OCI-LY3 (cell line): ENCODE measurements at regions not wholly inside any gene's neighbourhood (a gene's known extent, or its start where the extent isn't known, plus 50 kb on each side); places are given as distances from the start of the nearest gene placed in this dataset.

Experiments
- EZH2phosphoT487 ChIP-seq: fragments of 200-600 bp; shearing (Covaris generic); IDR thresholded peaks from 2 replicates; pipeline ENCODE4 v1.6.1; 2018; ENCODE audit warnings: antibody characterized with exemption, mixed run types, low read depth
- TF ChIP-seq, protein P1 (sequence below): fragments of 200-600, 300-600 bp; sonication (generic); IDR thresholded peaks from 2 replicates; pipeline ENCODE4 v1.5.1; 2014; ENCODE audit warnings: antibody characterized with exemption, low read length, low read depth

DNA sequence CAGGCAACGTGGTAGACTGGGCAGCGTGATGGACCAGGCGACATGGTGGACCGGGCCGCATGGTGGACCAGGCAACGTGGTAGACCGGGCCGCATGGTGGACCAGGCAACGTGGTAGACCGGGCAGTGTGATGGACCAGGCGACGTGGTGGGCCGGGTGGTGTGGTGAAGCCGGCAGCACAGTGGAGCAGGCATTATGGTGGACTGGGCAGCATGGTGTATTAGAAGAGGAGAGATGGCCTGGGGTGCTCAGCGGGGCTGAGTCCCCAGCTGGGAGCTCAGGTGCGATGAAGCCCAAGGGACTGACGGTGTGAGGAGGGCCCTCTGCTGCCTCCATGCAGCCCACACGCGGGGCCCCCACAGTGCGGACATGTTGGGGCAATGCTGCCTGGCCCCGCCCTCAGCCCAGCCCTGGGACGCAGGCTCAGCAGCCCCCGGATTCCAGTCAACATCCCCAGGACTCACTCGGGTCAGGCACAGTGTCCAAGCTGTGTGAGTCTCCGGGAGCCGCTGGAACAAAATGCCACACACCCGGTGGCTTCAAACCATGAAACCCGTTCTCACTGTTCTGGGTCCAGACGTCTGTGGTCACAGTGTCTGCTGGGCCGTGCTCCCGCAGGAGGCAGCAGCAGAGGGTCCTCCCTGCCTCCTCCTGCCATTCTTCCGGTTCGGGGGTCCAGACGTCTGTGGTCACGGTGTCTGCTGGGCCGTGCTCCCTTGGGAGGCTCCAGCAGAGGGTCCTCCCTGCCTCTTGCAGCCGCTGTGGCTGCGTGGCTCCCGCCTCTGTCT lies 1084.9 kb downstream of the BRD1 start:
- TF ChIP-seq, protein P1, sequence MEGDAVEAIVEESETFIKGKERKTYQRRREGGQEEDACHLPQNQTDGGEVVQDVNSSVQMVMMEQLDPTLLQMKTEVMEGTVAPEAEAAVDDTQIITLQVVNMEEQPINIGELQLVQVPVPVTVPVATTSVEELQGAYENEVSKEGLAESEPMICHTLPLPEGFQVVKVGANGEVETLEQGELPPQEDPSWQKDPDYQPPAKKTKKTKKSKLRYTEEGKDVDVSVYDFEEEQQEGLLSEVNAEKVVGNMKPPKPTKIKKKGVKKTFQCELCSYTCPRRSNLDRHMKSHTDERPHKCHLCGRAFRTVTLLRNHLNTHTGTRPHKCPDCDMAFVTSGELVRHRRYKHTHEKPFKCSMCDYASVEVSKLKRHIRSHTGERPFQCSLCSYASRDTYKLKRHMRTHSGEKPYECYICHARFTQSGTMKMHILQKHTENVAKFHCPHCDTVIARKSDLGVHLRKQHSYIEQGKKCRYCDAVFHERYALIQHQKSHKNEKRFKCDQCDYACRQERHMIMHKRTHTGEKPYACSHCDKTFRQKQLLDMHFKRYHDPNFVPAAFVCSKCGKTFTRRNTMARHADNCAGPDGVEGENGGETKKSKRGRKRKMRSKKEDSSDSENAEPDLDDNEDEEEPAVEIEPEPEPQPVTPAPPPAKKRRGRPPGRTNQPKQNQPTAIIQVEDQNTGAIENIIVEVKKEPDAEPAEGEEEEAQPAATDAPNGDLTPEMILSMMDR, result no peak
- TF ChIP-seq EZH2phosphoT487, result no peak
